AG04450 (cell line): ENCODE measurements at regions not wholly inside any gene's neighbourhood (a gene's known extent, or its start where the extent isn't known, plus 50 kb on each side); places are given as distances from the start of the nearest gene placed in this dataset.

Experiments used
- CTCF ChIA-PET: fragments of 300-600, 350-600 bp; formaldehyde crosslinking; extraction: SDS; loops from one replicate; lab custom pipeline; 2022; ENCODE audit warnings: antibody characterized with exemption, inconsistent platforms; lab: Charles Lee
- POLR2A ChIA-PET: fragments of 350-600 bp; formaldehyde crosslinking; extraction: SDS; loops from one replicate; lab custom pipeline; 2021; ENCODE audit warnings: antibody characterized with exemption, inconsistent platforms; lab: Yijun Ruan, JAX
- DNase-seq: peaks from one replicate; pipeline ENCODE4 v3.0.0-alpha.2; 2011; ENCODE audit warnings: low read depth, low spot score
- H3K27ac ChIP-seq: one replicate; pipeline ENCODE4 v1.5.1; 2012; ENCODE audit warnings: low read depth, low read length, control low read depth
- H3K27me3 ChIP-seq: one replicate; pipeline ENCODE4 v1.6.0; 2012; ENCODE audit warnings: low read length; ENCODE audit not compliant: control insufficient read depth, insufficient read depth
- H3K4me3 ChIP-seq: 2 replicates; pipeline ENCODE4 v1.5.1; 2011; ENCODE audit warnings: mild to moderate bottlenecking, low read depth, low read length, control low read depth
- H3K9me3 ChIP-seq: 2 replicates; pipeline ENCODE4 v1.5.1; 2012; ENCODE audit warnings: low read length; ENCODE audit not compliant: control insufficient read depth, insufficient read depth
- CTCF ChIP-seq: IDR thresholded peaks from 2 replicates; pipeline ENCODE4 v1.5.1; 2011; ENCODE audit warnings: low read depth, low read length, control low read depth, inconsistent platforms

DNA sequence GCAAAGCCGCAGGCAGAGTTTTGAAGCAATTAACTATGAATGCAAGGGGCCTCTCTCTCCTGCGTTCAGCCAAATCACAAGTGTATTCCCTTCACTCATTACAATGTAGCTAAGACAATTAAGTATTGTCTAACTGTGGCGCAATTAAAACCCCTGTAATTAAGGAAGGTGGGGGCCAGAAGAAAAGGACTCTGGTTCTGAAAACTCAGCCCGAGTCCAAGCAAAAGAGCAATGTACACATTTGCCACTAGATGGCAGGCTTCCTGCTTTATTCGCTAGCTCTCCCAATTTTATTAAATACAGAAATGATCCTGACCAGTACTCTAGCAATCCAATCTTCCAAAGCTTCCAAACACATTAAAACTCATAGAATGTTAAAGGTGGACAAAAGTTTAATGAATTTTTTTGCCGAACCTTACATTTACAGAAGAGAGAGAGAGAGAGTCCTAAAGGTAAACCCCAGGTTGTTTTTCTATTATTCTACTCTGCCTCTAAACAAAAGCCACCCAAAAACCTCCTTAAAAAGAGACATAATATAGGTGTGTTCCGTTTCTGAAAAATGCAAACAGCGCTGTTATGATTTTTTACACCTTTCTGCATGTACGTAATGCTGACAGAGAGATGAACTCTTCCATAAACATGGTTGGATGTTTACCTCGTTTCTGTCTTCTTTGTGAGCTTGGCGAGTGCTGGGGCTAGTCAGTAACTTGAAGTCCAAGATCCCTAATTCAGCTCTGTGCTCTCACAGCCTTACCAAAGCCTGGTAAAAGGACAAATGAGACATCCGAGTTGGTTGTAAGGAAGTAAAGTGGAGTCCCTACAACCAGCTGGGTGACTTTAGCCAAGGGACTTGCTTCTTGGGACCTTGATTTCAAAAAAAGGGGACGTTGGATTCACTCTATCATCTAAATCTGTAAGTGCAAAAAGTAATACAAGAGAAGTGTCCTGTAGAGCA is 50.9 kb upstream of the VASH1 start:
- DNase-seq = peak; percentile 10
- ChIA-PET CTCF (interaction anchor here (0.7 to 5.2 kb wide), 42 partner anchors 8 to 580 kb away, joined by 3 to 86 read pairs (median 5); partner anchors contain the start of gene ANGEL1), POLR2A (interaction anchor here (0.6 to 0.9 kb wide), 2 partner anchors 71 to 73 kb away, joined by 3 read pairs; no protein-coding TSS in a partner anchor)
- peak; percentile 86 for TF ChIP-seq CTCF
- Histone ChIP-seq H3K4me3 (no peak overlapping the region), H3K9me3 (no peaks in the 10 kb centered on the region), H3K27me3 (peaks cover 8% of the 10 kb centered on the region), H3K27ac (no peak overlapping the region)
